Neural cell (in vitro differentiated cells): ENCODE measurements at regions not wholly inside any gene's neighbourhood (a gene's known extent, or its start where the extent isn't known, plus 50 kb on each side); places are given as distances from the start of the nearest gene placed in this dataset.

Source experiments
- H2AFZ ChIP-seq: fragments of 200-600, 300-800 bp; sonication (generic), shearing (Covaris generic); 2 replicates; pipeline ENCODE4 v1.6.0; 2014; ENCODE audit warnings: low read depth, mild to moderate bottlenecking, antibody characterized with exemption, low read length, moderate library complexity
- H3F3A ChIP-seq: fragments of 200-600 bp; shearing (Covaris generic); 2 replicates; pipeline ENCODE4 v1.6.1; 2016; ENCODE audit warnings: mild to moderate bottlenecking, moderate library complexity, mixed read lengths, antibody characterized with exemption, low read length; ENCODE audit not compliant: insufficient read depth, poor library complexity, severe bottlenecking
- H3K27ac ChIP-seq: fragments of 200-600, 300-800 bp; sonication (generic), shearing (Covaris generic); 2 replicates; pipeline ENCODE4 v1.5.1; 2014; ENCODE audit warnings: mild to moderate bottlenecking, low read length, moderate library complexity
- H3K27me3 ChIP-seq: fragments of 300-800, 200-600 bp; sonication (generic), shearing (Covaris generic); 2 replicates; pipeline ENCODE4 v1.6.0; 2014; ENCODE audit warnings: mild to moderate bottlenecking, low read depth, low read length, moderate library complexity; ENCODE audit not compliant: insufficient read depth
- H3K36me3 ChIP-seq: fragments of 300-800, 200-600 bp; sonication (generic), shearing (Covaris generic); 2 replicates; pipeline ENCODE4 v1.5.1; 2014; ENCODE audit warnings: mild to moderate bottlenecking, antibody characterized with exemption, low read length, moderate library complexity; ENCODE audit not compliant: insufficient read depth
- H3K4me2 ChIP-seq: fragments of 300-800, 200-600 bp; sonication (generic), shearing (Covaris generic); 2 replicates; pipeline ENCODE4 v1.6.0; 2014; ENCODE audit warnings: mild to moderate bottlenecking, low read length
- H3K4me3 ChIP-seq: fragments of 300-800, 200-600 bp; sonication (generic), shearing (Covaris generic); 2 replicates; pipeline ENCODE4 v1.5.1; 2014; ENCODE audit warnings: mild to moderate bottlenecking, low read length, moderate library complexity
- H3K79me2 ChIP-seq: fragments of 200-600 bp; shearing (Covaris generic); replicated peaks from 2 replicates; pipeline ENCODE4 v1.6.0; 2014; ENCODE audit warnings: mild to moderate bottlenecking, low read length, moderate library complexity; ENCODE audit not compliant: insufficient read depth
- H3K9ac ChIP-seq: fragments of 300-800, 200-600 bp; sonication (generic), shearing (Covaris generic); 2 replicates; pipeline ENCODE4 v1.6.1; 2016; ENCODE audit warnings: mild to moderate bottlenecking, low read length, mixed read lengths
- H3K9me2 ChIP-seq: fragments of 200-600 bp; shearing (Covaris generic); 2 replicates; pipeline ENCODE4 v1.6.1; 2016; ENCODE audit warnings: mild to moderate bottlenecking, low read length, mixed read lengths; ENCODE audit not compliant: insufficient read depth
- H3K9me3 ChIP-seq: fragments of 200-600, 300-800 bp; sonication (generic), shearing (Covaris generic); 2 replicates; pipeline ENCODE4 v1.6.1; 2016; ENCODE audit warnings: mild to moderate bottlenecking, mixed run types, low read length, moderate library complexity, mixed read lengths
- H4K20me1 ChIP-seq: fragments of 200-600 bp; shearing (Covaris generic); 2 replicates; pipeline ENCODE4 v1.6.1; 2016; ENCODE audit warnings: mild to moderate bottlenecking, mixed run types; ENCODE audit not compliant: insufficient read depth
- EP300 ChIP-seq: fragments of 450-650 bp; conservative IDR thresholded peaks from 2 replicates; pipeline ENCODE4 v1.6.1; 2014; ENCODE audit warnings: antibody characterized with exemption, mild to moderate bottlenecking, moderate library complexity; ENCODE audit not compliant: poor library complexity, severe bottlenecking
- EZH2 ChIP-seq: fragments of 200-600, 300-800 bp; shearing (Covaris generic), sonication (generic); IDR thresholded peaks from 2 replicates; pipeline ENCODE4 v1.6.1; 2014; ENCODE audit warnings: antibody characterized with exemption, low read length, borderline replicate concordance, mild to moderate bottlenecking; ENCODE audit not compliant: insufficient read depth, poor library complexity, severe bottlenecking
- MXI1 ChIP-seq: fragments of 450-650 bp; conservative IDR thresholded peaks from 2 replicates; pipeline ENCODE4 v1.6.1; 2014; ENCODE audit warnings: antibody characterized with exemption, mild to moderate bottlenecking; ENCODE audit not compliant: poor library complexity, severe bottlenecking
- POLR2AphosphoS5 ChIP-seq: IDR thresholded peaks from 2 replicates; pipeline ENCODE4 v1.6.1; 2012
- RAD21 ChIP-seq: fragments of 450-650 bp; conservative IDR thresholded peaks from 2 replicates; pipeline ENCODE4 v1.6.1; 2014; ENCODE audit warnings: antibody characterized with exemption, mild to moderate bottlenecking, moderate library complexity
- SMC3 ChIP-seq: fragments of 450-650 bp; conservative IDR thresholded peaks from 2 replicates; pipeline ENCODE4 v1.6.1; 2014; ENCODE audit warnings: antibody characterized with exemption, mild to moderate bottlenecking, moderate library complexity; ENCODE audit not compliant: poor library complexity
- TAF1 ChIP-seq: IDR thresholded peaks from 2 replicates; pipeline ENCODE4 v1.6.1; 2012; ENCODE audit warnings: low read depth
- TF ChIP-seq, protein P1 (sequence below): fragments of 450-650 bp; IDR thresholded peaks from 2 replicates; pipeline ENCODE4 v1.5.1; 2014; ENCODE audit warnings: antibody characterized with exemption, mild to moderate bottlenecking, moderate library complexity; ENCODE audit not compliant: poor library complexity, severe bottlenecking
- TF ChIP-seq, protein P2 (sequence below): IDR thresholded peaks from 2 replicates; pipeline ENCODE4 v1.6.1; 2012; ENCODE audit warnings: borderline replicate concordance

DNA sequence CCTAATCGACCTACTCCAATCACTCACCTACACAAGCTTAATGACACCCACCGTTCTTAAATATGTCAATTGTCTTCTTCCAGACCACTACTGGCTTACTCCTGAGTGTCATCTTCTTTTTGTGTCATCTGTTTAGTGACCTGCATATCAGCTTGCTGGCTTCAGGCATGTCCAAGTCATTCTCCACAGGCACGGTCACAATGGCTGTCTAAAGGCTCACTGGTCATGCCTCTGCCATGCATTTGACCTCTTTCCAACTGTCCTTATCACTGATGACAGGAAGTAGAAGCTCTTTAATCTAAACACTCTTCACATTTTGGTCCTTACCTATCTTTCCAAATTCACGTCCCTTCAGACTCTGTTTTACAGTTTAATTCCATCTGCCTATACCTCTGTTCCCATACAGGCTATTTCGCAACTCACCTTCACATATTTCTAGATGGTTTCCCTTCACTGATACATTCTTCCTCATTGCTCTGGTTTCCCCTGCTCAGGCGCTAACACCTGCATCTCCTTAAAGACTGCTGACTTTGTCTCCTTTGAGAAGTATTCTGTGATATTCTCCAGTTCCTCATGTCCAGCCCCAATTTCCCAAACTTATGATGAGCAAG, 217.5 kb downstream of the TRIB2 start:
- no peak overlapping the region for H2AFZ ChIP-seq
- H4K20me1 ChIP-seq = no peaks in the 10 kb centered on the region
- no peak for TF ChIP-seq EP300
- TF ChIP-seq TAF1 = no peak
- TF ChIP-seq RAD21 = no peak
- TF ChIP-seq POLR2AphosphoS5 = no peak
- TF ChIP-seq EZH2 = no peak
- TF ChIP-seq, protein P1, sequence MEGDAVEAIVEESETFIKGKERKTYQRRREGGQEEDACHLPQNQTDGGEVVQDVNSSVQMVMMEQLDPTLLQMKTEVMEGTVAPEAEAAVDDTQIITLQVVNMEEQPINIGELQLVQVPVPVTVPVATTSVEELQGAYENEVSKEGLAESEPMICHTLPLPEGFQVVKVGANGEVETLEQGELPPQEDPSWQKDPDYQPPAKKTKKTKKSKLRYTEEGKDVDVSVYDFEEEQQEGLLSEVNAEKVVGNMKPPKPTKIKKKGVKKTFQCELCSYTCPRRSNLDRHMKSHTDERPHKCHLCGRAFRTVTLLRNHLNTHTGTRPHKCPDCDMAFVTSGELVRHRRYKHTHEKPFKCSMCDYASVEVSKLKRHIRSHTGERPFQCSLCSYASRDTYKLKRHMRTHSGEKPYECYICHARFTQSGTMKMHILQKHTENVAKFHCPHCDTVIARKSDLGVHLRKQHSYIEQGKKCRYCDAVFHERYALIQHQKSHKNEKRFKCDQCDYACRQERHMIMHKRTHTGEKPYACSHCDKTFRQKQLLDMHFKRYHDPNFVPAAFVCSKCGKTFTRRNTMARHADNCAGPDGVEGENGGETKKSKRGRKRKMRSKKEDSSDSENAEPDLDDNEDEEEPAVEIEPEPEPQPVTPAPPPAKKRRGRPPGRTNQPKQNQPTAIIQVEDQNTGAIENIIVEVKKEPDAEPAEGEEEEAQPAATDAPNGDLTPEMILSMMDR = no peak
- TF ChIP-seq, protein P2, sequence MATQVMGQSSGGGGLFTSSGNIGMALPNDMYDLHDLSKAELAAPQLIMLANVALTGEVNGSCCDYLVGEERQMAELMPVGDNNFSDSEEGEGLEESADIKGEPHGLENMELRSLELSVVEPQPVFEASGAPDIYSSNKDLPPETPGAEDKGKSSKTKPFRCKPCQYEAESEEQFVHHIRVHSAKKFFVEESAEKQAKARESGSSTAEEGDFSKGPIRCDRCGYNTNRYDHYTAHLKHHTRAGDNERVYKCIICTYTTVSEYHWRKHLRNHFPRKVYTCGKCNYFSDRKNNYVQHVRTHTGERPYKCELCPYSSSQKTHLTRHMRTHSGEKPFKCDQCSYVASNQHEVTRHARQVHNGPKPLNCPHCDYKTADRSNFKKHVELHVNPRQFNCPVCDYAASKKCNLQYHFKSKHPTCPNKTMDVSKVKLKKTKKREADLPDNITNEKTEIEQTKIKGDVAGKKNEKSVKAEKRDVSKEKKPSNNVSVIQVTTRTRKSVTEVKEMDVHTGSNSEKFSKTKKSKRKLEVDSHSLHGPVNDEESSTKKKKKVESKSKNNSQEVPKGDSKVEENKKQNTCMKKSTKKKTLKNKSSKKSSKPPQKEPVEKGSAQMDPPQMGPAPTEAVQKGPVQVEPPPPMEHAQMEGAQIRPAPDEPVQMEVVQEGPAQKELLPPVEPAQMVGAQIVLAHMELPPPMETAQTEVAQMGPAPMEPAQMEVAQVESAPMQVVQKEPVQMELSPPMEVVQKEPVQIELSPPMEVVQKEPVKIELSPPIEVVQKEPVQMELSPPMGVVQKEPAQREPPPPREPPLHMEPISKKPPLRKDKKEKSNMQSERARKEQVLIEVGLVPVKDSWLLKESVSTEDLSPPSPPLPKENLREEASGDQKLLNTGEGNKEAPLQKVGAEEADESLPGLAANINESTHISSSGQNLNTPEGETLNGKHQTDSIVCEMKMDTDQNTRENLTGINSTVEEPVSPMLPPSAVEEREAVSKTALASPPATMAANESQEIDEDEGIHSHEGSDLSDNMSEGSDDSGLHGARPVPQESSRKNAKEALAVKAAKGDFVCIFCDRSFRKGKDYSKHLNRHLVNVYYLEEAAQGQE = no peak
- no peak for TF ChIP-seq MXI1
- no peak for TF ChIP-seq SMC3
- H3F3A ChIP-seq = no peaks in the 10 kb centered on the region
- no peaks in the 10 kb centered on the region for H3K9me2 ChIP-seq
- no peaks in the 10 kb centered on the region for H3K9me3 ChIP-seq
- no peaks in the 10 kb centered on the region for H3K27me3 ChIP-seq
- H3K9ac ChIP-seq = no peak overlapping the region
- H3K36me3 ChIP-seq = no peaks in the 10 kb centered on the region
- H3K27ac ChIP-seq = no peak overlapping the region
- H3K4me2 ChIP-seq = no peak overlapping the region
- no peaks in the 10 kb centered on the region for H3K79me2 ChIP-seq
- no peak overlapping the region for H3K4me3 ChIP-seq

DNA sequence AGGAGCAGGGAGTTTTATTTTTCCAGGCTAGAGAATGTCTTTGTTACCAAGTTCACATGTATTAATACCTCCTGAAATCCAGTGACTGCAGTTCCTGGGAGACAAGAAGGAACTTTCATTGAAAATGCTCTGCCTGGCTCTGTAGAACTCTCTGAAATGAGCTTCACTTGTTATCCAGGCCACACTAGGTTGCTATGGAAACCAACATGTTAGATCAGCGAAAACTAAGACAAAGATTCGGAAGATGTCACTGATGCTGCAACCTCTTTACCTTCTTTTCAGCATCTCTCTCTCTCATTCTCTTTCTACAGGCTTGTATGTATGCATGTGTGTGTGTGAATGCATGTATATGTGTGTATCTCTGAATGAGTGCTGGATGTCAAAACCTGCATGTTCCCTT, 218.5 kb downstream of the TRIB2 start:
- no peaks in the 10 kb centered on the region for H4K20me1 ChIP-seq
- no peaks in the 10 kb centered on the region for H3K9me2 ChIP-seq
- peak overlapping the region; percentile 4 for H3K27ac ChIP-seq
- no peak overlapping the region for H2AFZ ChIP-seq
- no peak for TF ChIP-seq MXI1
- no peak overlapping the region for H3K9ac ChIP-seq
- no peaks in the 10 kb centered on the region for H3F3A ChIP-seq
- H3K27me3 ChIP-seq = no peaks in the 10 kb centered on the region
- no peaks in the 10 kb centered on the region for H3K9me3 ChIP-seq
- H3K36me3 ChIP-seq = no peaks in the 10 kb centered on the region
- no peaks in the 10 kb centered on the region for H3K79me2 ChIP-seq
- no peak overlapping the region for H3K4me3 ChIP-seq
- H3K4me2 ChIP-seq = no peak overlapping the region

DNA sequence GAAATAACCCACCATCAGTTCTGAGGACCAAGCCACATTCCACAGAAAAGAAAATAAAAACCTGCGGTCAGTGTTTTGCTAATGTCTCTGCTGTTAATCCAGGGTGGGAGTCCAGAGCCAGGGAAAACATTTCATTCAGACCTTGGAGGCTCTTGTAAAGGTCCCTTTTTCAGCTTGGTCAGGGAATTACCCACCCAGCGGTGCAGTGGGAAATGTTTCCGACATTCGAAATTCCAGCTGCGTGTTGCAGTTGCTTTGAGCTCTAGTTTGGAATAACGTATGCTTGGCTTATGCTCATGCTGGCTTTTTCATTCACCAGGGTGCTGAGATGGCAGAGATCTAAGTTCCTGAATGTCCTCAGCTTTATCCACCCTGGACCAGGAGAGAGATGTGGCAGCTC, 219.1 kb downstream of the TRIB2 start:
- H3K9me3 ChIP-seq = no peaks in the 10 kb centered on the region
- H4K20me1 ChIP-seq = no peaks in the 10 kb centered on the region
- H2AFZ ChIP-seq = no peak overlapping the region
- no peak overlapping the region for H3K4me3 ChIP-seq
- no peak overlapping the region for H3K9ac ChIP-seq
- H3K9me2 ChIP-seq = no peaks in the 10 kb centered on the region
- TF ChIP-seq, protein P1 = no peak
- no peak for TF ChIP-seq MXI1
- TF ChIP-seq RAD21 = no peak
- no peak for TF ChIP-seq EZH2
- no peak for TF ChIP-seq POLR2AphosphoS5
- H3K36me3 ChIP-seq = no peaks in the 10 kb centered on the region
- H3K79me2 ChIP-seq = no peaks in the 10 kb centered on the region
- H3K27me3 ChIP-seq = no peaks in the 10 kb centered on the region
- H3F3A ChIP-seq = no peaks in the 10 kb centered on the region
- peak overlapping the region; percentile 4 for H3K27ac ChIP-seq
- H3K4me2 ChIP-seq = no peak overlapping the region
